ENCODE measurements at regions not wholly inside any gene's neighbourhood (a gene's known extent, or its start where the extent isn't known, plus 50 kb on each side); places are given as distances from the start of the nearest gene placed in this dataset.

GRCh38 chr11:98842187-98842586, 178.6 kb upstream of the CNTN5 start:
- ChIA-PET CTCF (no interaction called here), POLR2A (ENCODE audit: unreplicated experiment) (no interaction called here)
- H3K23ac ChIP-seq (ENCODE audit: low read depth, low read length): no peak overlapping the region
- H4K5ac ChIP-seq (ENCODE audit: low read depth, low read length): no peak overlapping the region
- H2BK5ac ChIP-seq (ENCODE audit: low read depth, low read length, poor library complexity, severe bottlenecking): no peak overlapping the region
- no peak overlapping the region for H3K27ac ChIP-seq (ENCODE audit: insufficient read depth, low read length)
- H3K56ac ChIP-seq (ENCODE audit: extremely low read depth, insufficient read depth, low read length): no peak overlapping the region
- H2AK5ac ChIP-seq (ENCODE audit: low read depth, low read length): no peak overlapping the region
- H2BK120ac ChIP-seq (ENCODE audit: low read depth, low read length): no peak overlapping the region
- no peaks in the 10 kb centered on the region for H3K79me1 ChIP-seq (ENCODE audit: low read depth in 1 of 2, low read length in 2 of 2)
- no peak overlapping the region for H3K4ac ChIP-seq (ENCODE audit: low read depth, low read length)
- peaks cover 14% of the 10 kb centered on the region; the same call in 1 of the 2 replicates for H3K9me3 ChIP-seq (ENCODE audit: control insufficient read depth, insufficient read depth, low read length)
- no peaks in the 10 kb centered on the region for H3K27me3 ChIP-seq (ENCODE audit: control insufficient read depth, insufficient read depth, low read length)
- no peak overlapping the region for H2AK9ac ChIP-seq (replicated peaks; ENCODE audit: low read depth, low read length, poor library complexity)
- no peaks in the 10 kb centered on the region for H3K36me3 ChIP-seq (ENCODE audit: control insufficient read depth, insufficient read depth, low read length)
- dilution Hi-C loops (cut with HindIII; ENCODE audit: low sequenced_read_pairs, unreplicated experiment): no loop called here
- H2BK20ac ChIP-seq (ENCODE audit: low read depth, low read length): no peak overlapping the region
- H3K4me2 ChIP-seq (ENCODE audit: low read depth, low read length): no peak overlapping the region
- H4K20me1 ChIP-seq (ENCODE audit: insufficient read depth, low read length): no peaks in the 10 kb centered on the region
- H3K18ac ChIP-seq (ENCODE audit: low read depth, low read length): no peak overlapping the region
- H3K4me3 ChIP-seq (ENCODE audit: insufficient read depth, low read depth, low read length): no peak overlapping the region
- H2BK15ac ChIP-seq (ENCODE audit: low read depth, low read length): no peak overlapping the region
- H3K14ac ChIP-seq (replicated peaks; ENCODE audit: low read depth, low read length): no peak overlapping the region
- no peak for DNase-seq
- no peak overlapping the region for H3K9ac ChIP-seq (ENCODE audit: low read depth, low read length)
- H4K8ac ChIP-seq (ENCODE audit: low read depth in 2 of 2, low read length in 2 of 2): no peak overlapping the region
- in situ Hi-C loops (cut with MboI; ENCODE audit: low sequenced_read_pairs): no loop called here
- H3K9me1 ChIP-seq (ENCODE audit: insufficient read depth, low read length): no peaks in the 10 kb centered on the region
- H4K91ac ChIP-seq (ENCODE audit: insufficient read depth, low read depth, low read length): no peak overlapping the region
- BruUV-seq (replicated peaks): no TSS peak
- ATAC-seq (ENCODE audit: low read depth): no peak
- H2AFZ ChIP-seq (replicated peaks; ENCODE audit: low read length, poor library complexity): no peak overlapping the region
- H3K4me1 ChIP-seq (ENCODE audit: control insufficient read depth, insufficient read depth, low read length): no peaks in the 10 kb centered on the region
- TF ChIP-seq RFX5 (IDR thresholded peaks at IDR 0.05; ENCODE audit: low read depth, low read length) (no peak), MAZ (IDR thresholded peaks at IDR 0.05; ENCODE audit: borderline replicate concordance, low read depth, low read length) (no peak), MXI1 (IDR thresholded peaks at IDR 0.05; ENCODE audit: borderline replicate concordance, low read depth, low read length) (no peak), POLR2A (IDR thresholded peaks at IDR 0.05; ENCODE audit: low read depth, low read length) (no peak)
- TF ChIP-seq, protein P1, sequence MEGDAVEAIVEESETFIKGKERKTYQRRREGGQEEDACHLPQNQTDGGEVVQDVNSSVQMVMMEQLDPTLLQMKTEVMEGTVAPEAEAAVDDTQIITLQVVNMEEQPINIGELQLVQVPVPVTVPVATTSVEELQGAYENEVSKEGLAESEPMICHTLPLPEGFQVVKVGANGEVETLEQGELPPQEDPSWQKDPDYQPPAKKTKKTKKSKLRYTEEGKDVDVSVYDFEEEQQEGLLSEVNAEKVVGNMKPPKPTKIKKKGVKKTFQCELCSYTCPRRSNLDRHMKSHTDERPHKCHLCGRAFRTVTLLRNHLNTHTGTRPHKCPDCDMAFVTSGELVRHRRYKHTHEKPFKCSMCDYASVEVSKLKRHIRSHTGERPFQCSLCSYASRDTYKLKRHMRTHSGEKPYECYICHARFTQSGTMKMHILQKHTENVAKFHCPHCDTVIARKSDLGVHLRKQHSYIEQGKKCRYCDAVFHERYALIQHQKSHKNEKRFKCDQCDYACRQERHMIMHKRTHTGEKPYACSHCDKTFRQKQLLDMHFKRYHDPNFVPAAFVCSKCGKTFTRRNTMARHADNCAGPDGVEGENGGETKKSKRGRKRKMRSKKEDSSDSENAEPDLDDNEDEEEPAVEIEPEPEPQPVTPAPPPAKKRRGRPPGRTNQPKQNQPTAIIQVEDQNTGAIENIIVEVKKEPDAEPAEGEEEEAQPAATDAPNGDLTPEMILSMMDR (conservative IDR thresholded peaks at IDR 0.05; ENCODE audit: low read depth, low read length): no peak
- intact Hi-C loops (cut with micrococcal nuclease): no loop called here

Data from IMR-90 (cell line).